GM06990 (cell line): ENCODE measurements at regions not wholly inside any gene's neighbourhood (a gene's known extent, or its start where the extent isn't known, plus 50 kb on each side); places are given as distances from the start of the nearest gene placed in this dataset.

Experiments
- DNase-seq: peaks from one replicate; pipeline ENCODE4 v3.0.0-alpha.2; 2011; ENCODE audit not compliant: insufficient read length; ENCODE audit errors: extremely low read depth
- H3K27me3 ChIP-seq: replicated peaks from 2 replicates; pipeline ENCODE4 v1.6.0; 2011; ENCODE audit warnings: low read length; ENCODE audit not compliant: control insufficient read depth, insufficient read depth
- H3K36me3 ChIP-seq: 2 replicates; pipeline ENCODE4 v1.5.1; 2011; ENCODE audit warnings: low read length; ENCODE audit not compliant: control insufficient read depth, insufficient read depth
- H3K4me3 ChIP-seq: replicated peaks from 2 replicates; pipeline ENCODE4 v1.5.1; 2011; ENCODE audit warnings: low read depth, mild to moderate bottlenecking, control low read depth, low read length
- CTCF ChIP-seq: IDR thresholded peaks from 2 replicates; pipeline ENCODE4 v1.5.1; 2011; ENCODE audit warnings: low read length, control low read depth, mild to moderate bottlenecking, inconsistent platforms; ENCODE audit not compliant: insufficient read depth, poor library complexity, severe bottlenecking

DNA sequence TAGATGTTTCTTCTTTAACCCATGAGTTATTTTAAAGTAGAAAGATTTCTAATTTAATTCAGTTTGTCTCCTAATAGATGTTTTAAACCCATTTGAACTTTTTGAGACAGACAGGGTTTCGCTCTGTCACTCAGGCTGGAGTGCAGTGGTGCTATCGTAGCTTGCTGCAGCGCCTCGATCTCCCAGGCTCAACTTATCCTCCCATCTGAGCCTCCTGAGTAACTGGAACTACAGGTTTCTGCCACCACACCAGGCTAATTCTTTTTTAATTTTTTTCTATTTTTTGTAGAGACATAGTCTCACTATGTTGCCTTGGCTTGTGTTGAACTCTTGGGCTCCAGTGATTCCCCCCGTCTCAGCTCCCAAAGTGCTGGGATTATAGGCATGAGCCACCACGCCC lies 53.0 kb upstream of the RAB18 start:
- Histone ChIP-seq H3K27me3 (no peaks in the 10 kb centered on the region), H3K36me3 (no peaks in the 10 kb centered on the region), H3K4me3 (no peak overlapping the region)
- DNase-seq: no peak
- no peak for TF ChIP-seq CTCF

DNA sequence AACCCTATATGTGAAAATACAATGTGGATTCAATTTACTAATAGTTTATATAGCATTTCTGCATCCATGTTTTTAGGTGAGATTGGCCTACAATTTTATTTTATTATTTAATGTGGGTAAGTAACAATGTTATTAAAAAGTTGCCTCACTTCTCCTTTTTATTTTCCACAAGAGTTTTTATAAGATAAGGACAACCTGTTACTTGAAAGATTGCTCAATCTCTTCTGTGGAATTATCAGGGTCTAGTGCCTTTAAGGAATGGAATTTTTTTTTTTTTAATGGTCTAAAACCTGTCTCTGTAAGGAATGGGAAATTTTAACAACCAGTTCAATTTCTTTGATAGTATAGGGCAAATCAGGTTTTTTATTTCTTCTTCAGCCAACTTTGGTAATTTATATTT lies 53.9 kb upstream of the RAB18 start:
- no peaks in the 10 kb centered on the region for H3K27me3 ChIP-seq
- no peak for DNase-seq
- no peak for TF ChIP-seq CTCF
- no peaks in the 10 kb centered on the region for H3K36me3 ChIP-seq
- H3K4me3 ChIP-seq: no peak overlapping the region

- Histone ChIP-seq H3K36me3 (no peaks in the 10 kb centered on the region), H3K4me3 (no peak overlapping the region), H3K27me3 (no peaks in the 10 kb centered on the region)
- no peak for TF ChIP-seq CTCF
- DNase-seq: no peak
These were observed 54.5 kb upstream of the RAB18 start for GRCh38 chr10:27449571-27449970.

GRCh38 chr10:27448921-27449320 lies 55.2 kb upstream of the RAB18 start:
- H3K36me3 ChIP-seq: no peaks in the 10 kb centered on the region

DNA sequence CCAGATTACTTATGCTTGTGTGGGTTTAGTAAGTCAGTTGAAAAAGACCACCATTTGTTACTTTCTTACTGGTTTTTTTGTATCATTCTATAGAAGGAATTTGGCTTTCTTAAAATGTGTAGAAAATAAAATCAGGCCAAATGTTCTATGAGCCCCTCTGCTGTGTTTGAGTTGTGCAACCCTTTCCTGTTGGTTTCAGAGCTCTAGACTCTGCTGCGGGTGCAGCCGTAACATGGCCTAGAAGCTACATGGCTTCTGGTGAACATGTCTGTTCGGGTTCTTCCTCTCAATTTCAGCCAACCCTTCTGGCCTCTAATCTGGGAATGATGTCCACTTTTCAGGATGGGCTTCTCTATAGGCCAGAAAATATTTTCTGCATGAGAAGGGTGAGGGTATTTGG lies 56.6 kb upstream of the RAB18 start:
- no peaks in the 10 kb centered on the region for H3K27me3 ChIP-seq
- H3K4me3 ChIP-seq: no peak overlapping the region
- no peak for TF ChIP-seq CTCF
- no peaks in the 10 kb centered on the region for H3K36me3 ChIP-seq
- no peak for DNase-seq

More at GRCh38 chr10:27448921-27449320, 55.2 kb upstream of the RAB18 start:
- TF ChIP-seq CTCF: no peak
- Histone ChIP-seq H3K4me3 (no peak overlapping the region), H3K27me3 (no peaks in the 10 kb centered on the region)
- DNase-seq: no peak

DNA sequence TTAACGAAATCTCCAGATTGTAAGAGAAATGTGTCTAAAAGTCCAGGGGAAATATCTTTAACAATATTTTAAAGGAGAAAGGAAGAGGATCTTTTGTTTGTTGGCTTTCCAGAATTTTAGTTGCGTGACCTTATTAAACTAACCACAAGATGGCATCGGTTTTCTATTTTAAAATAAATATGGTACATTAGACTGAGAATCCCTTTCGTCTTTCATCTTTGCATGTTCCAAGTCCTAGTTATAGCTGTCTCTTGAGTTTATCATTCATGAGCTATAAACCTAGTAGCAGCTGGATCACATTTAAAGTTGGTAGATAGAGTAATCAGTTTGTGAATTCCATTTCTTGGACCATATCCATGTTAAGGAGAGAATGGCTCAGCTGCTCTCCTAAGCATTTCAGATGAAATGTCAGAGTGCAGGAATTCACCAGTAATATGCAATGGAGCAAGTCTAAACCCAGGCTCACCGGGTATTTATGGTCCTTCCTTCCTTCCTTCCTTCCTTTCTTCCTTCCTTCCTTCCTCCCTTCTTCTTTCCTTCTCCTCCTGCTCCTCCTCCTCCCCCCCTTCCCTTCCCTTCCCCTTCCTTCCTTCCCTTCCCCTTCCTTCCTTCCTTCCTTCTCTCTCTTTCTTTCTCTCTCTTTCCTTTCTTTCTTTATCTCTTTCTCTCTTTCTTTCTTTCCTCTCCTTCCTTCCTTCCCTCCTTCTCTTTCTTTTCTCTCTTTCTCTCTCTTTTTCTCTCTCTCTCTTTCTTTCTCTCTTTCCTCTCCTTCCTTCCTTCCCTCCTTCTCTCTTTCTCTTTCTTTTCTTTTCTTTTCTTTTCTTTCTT lies 57.8 kb upstream of the RAB18 start:
- DNase-seq: no peak
- Histone ChIP-seq H3K4me3 (no peak overlapping the region), H3K36me3 (no peaks in the 10 kb centered on the region), H3K27me3 (no peaks in the 10 kb centered on the region)
- peak; percentile 20 for TF ChIP-seq CTCF
